ES-I3 (cell line): ENCODE measurements at regions not wholly inside any gene's neighbourhood (a gene's known extent, or its start where the extent isn't known, plus 50 kb on each side); places are given as distances from the start of the nearest gene placed in this dataset.

ENCODE experiments used
- H3K36me3 ChIP-seq: 2 replicates; pipeline ENCODE4 v1.6.1; 2013; ENCODE audit warnings: mild to moderate bottlenecking, low read length, control low read depth, moderate library complexity; ENCODE audit not compliant: insufficient read depth
- H3K4me1 ChIP-seq: 2 replicates; pipeline ENCODE4 v1.6.1; 2013; ENCODE audit warnings: mild to moderate bottlenecking, control low read depth, low read length; ENCODE audit not compliant: insufficient read depth
- H3K9ac ChIP-seq: 2 replicates; pipeline ENCODE4 v1.6.1; 2013; ENCODE audit warnings: low read depth, mild to moderate bottlenecking, low read length, moderate library complexity
- H3K9me3 ChIP-seq: 2 replicates; pipeline ENCODE4 v1.6.1; 2013; ENCODE audit warnings: mild to moderate bottlenecking, low read length, moderate library complexity; ENCODE audit not compliant: control insufficient read depth, insufficient read depth

- H3K9ac ChIP-seq, result no peak overlapping the region
- H3K36me3 ChIP-seq, result no peaks in the 10 kb centered on the region
- H3K9me3 ChIP-seq, result no peaks in the 10 kb centered on the region
- no peaks in the 10 kb centered on the region for H3K4me1 ChIP-seq
These were observed 307.9 kb downstream of the METTL4 start for GRCh38 chr18:2263303-2263890.

GRCh38 chr18:2274613-2275012 lies 296.7 kb downstream of the METTL4 start:
- Histone ChIP-seq H3K9ac (no peak overlapping the region), H3K36me3 (no peaks in the 10 kb centered on the region), H3K4me1 (no peaks in the 10 kb centered on the region), H3K9me3 (no peaks in the 10 kb centered on the region)

- no peaks in the 10 kb centered on the region for H3K36me3 ChIP-seq
- H3K4me1 ChIP-seq, result no peaks in the 10 kb centered on the region
- no peaks in the 10 kb centered on the region for H3K9me3 ChIP-seq
- H3K9ac ChIP-seq, result no peak overlapping the region
These were observed 290.2 kb downstream of the METTL4 start for GRCh38 chr18:2281086-2281485.

- H3K9me3 ChIP-seq, result no peaks in the 10 kb centered on the region; the same call in 1 of the 2 replicates
- no peaks in the 10 kb centered on the region for H3K36me3 ChIP-seq
- H3K9ac ChIP-seq, result no peak overlapping the region
- H3K4me1 ChIP-seq, result no peaks in the 10 kb centered on the region
These were observed 289.6 kb downstream of the METTL4 start for GRCh38 chr18:2281523-2282199.

GRCh38 chr18:2293109-2293839 lies 278.0 kb downstream of the METTL4 start:
- Histone ChIP-seq H3K36me3 (no peaks in the 10 kb centered on the region), H3K9ac (no peak overlapping the region)

GRCh38 chr18:2301316-2301715 lies 270.0 kb downstream of the METTL4 start:
- Histone ChIP-seq H3K4me1 (peaks cover 8% of the 10 kb centered on the region; the same call in 1 of the 2 replicates), H3K9ac (no peak overlapping the region), H3K36me3 (no peaks in the 10 kb centered on the region), H3K9me3 (no peaks in the 10 kb centered on the region)

More at GRCh38 chr18:2293109-2293839, 278.0 kb downstream of the METTL4 start:
- Histone ChIP-seq H3K9me3 (no peaks in the 10 kb centered on the region; the same call in 1 of the 2 replicates), H3K4me1 (no peaks in the 10 kb centered on the region)

GRCh38 chr18:2302012-2302411 lies 269.3 kb downstream of the METTL4 start:
- Histone ChIP-seq H3K9me3 (no peaks in the 10 kb centered on the region), H3K36me3 (no peaks in the 10 kb centered on the region), H3K4me1 (peaks cover 8% of the 10 kb centered on the region; the same call in 1 of the 2 replicates), H3K9ac (no peak overlapping the region)

- peaks cover 8% of the 10 kb centered on the region; the same call in 1 of the 2 replicates for H3K4me1 ChIP-seq
- no peaks in the 10 kb centered on the region for H3K9me3 ChIP-seq
- H3K9ac ChIP-seq, result no peak overlapping the region
- H3K36me3 ChIP-seq, result no peaks in the 10 kb centered on the region
These were observed 268.4 kb downstream of the METTL4 start for GRCh38 chr18:2302628-2303516.

GRCh38 chr18:2303517-2304238 lies 267.6 kb downstream of the METTL4 start:
- no peaks in the 10 kb centered on the region for H3K36me3 ChIP-seq
- no peak overlapping the region for H3K9ac ChIP-seq
- H3K4me1 ChIP-seq, result peaks cover 8% of the 10 kb centered on the region; the same call in 1 of the 2 replicates
- H3K9me3 ChIP-seq, result no peaks in the 10 kb centered on the region

GRCh38 chr18:2304378-2305175 lies 266.7 kb downstream of the METTL4 start:
- H3K9me3 ChIP-seq, result no peaks in the 10 kb centered on the region
- H3K4me1 ChIP-seq, result peaks cover 8% of the 10 kb centered on the region; the same call in 1 of the 2 replicates
- H3K36me3 ChIP-seq, result no peaks in the 10 kb centered on the region
- no peak overlapping the region for H3K9ac ChIP-seq

- Histone ChIP-seq H3K9me3 (no peaks in the 10 kb centered on the region), H3K9ac (no peak overlapping the region), H3K4me1 (peaks cover 4% of the 10 kb centered on the region; the same call in 1 of the 2 replicates), H3K36me3 (no peaks in the 10 kb centered on the region)
These were observed 264.7 kb downstream of the METTL4 start for GRCh38 chr18:2306606-2307005.

GRCh38 chr18:2310886-2311285 lies 260.4 kb downstream of the METTL4 start:
- no peaks in the 10 kb centered on the region; the same call in 1 of the 2 replicates for H3K4me1 ChIP-seq
- H3K9ac ChIP-seq, result no peak overlapping the region
- H3K36me3 ChIP-seq, result no peaks in the 10 kb centered on the region
- H3K9me3 ChIP-seq, result no peaks in the 10 kb centered on the region

- H3K9ac ChIP-seq, result no peak overlapping the region
- H3K4me1 ChIP-seq, result no peaks in the 10 kb centered on the region; the same call in 1 of the 2 replicates
- H3K9me3 ChIP-seq, result no peaks in the 10 kb centered on the region
- H3K36me3 ChIP-seq, result no peaks in the 10 kb centered on the region
These were observed 258.9 kb downstream of the METTL4 start for GRCh38 chr18:2312440-2312839.
